Endodermal cell (in vitro differentiated cells): ENCODE measurements at regions not wholly inside any gene's neighbourhood (a gene's known extent, or its start where the extent isn't known, plus 50 kb on each side); places are given as distances from the start of the nearest gene placed in this dataset.
"Not testable (repeated sequence)": the region's sequence is repeated elsewhere in the genome, so short reads cannot be mapped to it uniquely, and the experiment has no call there.

Experiments used
- DNase-seq: peaks from one replicate; pipeline ENCODE4 v3.0.0-alpha.2; 2017
- H3K27ac ChIP-seq: 2 replicates; pipeline ENCODE4 v1.5.1; 2013; ENCODE audit warnings: mild to moderate bottlenecking, low read depth, low read length, moderate library complexity
- H3K27me3 ChIP-seq: 2 replicates; pipeline ENCODE4 v1.6.1; 2013; ENCODE audit warnings: mild to moderate bottlenecking, low read length, moderate library complexity; ENCODE audit not compliant: insufficient read depth, control insufficient read depth, poor library complexity, severe bottlenecking
- H3K36me3 ChIP-seq: 2 replicates; pipeline ENCODE4 v1.7.0; 2013; ENCODE audit warnings: mild to moderate bottlenecking, low read length, moderate library complexity; ENCODE audit not compliant: control insufficient read depth, insufficient read depth
- H3K4me1 ChIP-seq: one replicate; pipeline ENCODE4 v1.7.0; 2013; ENCODE audit warnings: low read length; ENCODE audit not compliant: control insufficient read depth, insufficient read depth
- H3K4me3 ChIP-seq: 2 replicates; pipeline ENCODE4 v1.5.1; 2013; ENCODE audit warnings: mild to moderate bottlenecking, low read length, moderate library complexity
- H3K9ac ChIP-seq: 2 replicates; pipeline ENCODE4 v1.6.1; 2013; ENCODE audit warnings: mild to moderate bottlenecking, low read length, moderate library complexity; ENCODE audit not compliant: poor library complexity, severe bottlenecking; ENCODE audit errors: extremely low read depth
- H3K9me3 ChIP-seq: 2 replicates; pipeline ENCODE4 v1.6.1; 2013; ENCODE audit warnings: mild to moderate bottlenecking, low read length, moderate library complexity; ENCODE audit not compliant: control insufficient read depth
- H3K27ac Mint-ChIP-seq: 2 replicates; pipeline ENCODE4 v1.8.0; 2020; ENCODE audit warnings: mixed read lengths
- H3K27me3 Mint-ChIP-seq: 2 replicates; pipeline ENCODE4 v1.8.0; 2021; ENCODE audit warnings: mild to moderate bottlenecking, mixed read lengths; ENCODE audit not compliant: insufficient read depth
- H3K36me3 Mint-ChIP-seq: 2 replicates; pipeline ENCODE4 v1.8.0; 2020; ENCODE audit warnings: low read depth, mixed read lengths
- H3K4me1 Mint-ChIP-seq: 2 replicates; pipeline ENCODE4 v1.8.0; 2020; ENCODE audit warnings: mixed read lengths
- H3K4me3 Mint-ChIP-seq: 2 replicates; pipeline ENCODE4 v1.8.0; 2020; ENCODE audit warnings: mild to moderate bottlenecking, moderate library complexity, mixed read lengths
- H3K9me3 Mint-ChIP-seq: 2 replicates; pipeline ENCODE4 v1.8.0; 2020; ENCODE audit warnings: mild to moderate bottlenecking, mixed read lengths
- CTCF ChIP-seq: fragments of 200-600 bp; sonication (generic); conservative IDR thresholded peaks from 2 replicates; pipeline ENCODE4 v1.5.0; 2021; ENCODE audit warnings: antibody characterized with exemption, mild to moderate bottlenecking
- WGBS, 2 experiments: methylation state at CpG; one replicate each; pipeline versions ENCODE4 v1.1.5 to v1.1.7; 2013; ENCODE audit warnings: missing lambda C conversion rate in 2 of 2, mixed read lengths in 1 of 2; ENCODE audit not compliant: insufficient coverage in 1 of 2, insufficient read length in 1 of 2; 5-methylcytosine and 5-hydroxymethylcytosine counted together

DNA sequence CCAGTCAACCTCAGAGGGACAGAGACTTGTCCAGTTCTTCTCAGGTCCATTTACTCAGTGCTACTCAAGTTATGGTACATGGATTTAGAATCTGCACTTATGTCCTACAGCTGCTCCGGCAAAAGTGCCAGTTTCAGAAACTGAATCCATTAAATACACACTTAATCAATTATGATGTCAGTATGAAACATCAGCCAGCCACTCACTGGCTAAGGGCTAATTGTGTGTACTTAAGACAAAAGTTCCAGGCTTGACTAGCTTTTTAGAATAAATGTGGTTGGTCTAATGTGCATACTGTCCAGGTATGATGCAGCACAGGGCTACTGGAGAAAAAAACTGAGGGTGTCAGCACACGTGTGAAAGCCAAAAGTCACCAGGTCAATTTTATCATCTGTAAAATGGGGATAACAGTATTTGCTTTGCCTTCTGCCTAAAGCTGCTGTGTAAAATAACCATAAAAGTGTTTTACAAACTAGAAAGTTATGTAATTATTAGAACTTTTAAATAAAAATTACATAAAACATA is 55.4 kb upstream of the CYP2D6 start:
- H3K4me1 Mint-ChIP-seq: peaks cover 45% of the 10 kb centered on the region
- H3K27ac ChIP-seq: no peak overlapping the region
- H3K4me3 Mint-ChIP-seq: no peak overlapping the region
- H3K27me3 Mint-ChIP-seq: no peaks in the 10 kb centered on the region
- H3K27me3 ChIP-seq: no peaks in the 10 kb centered on the region
- no peak overlapping the region for H3K27ac Mint-ChIP-seq
- H3K36me3 ChIP-seq: peaks cover 5% of the 10 kb centered on the region
- H3K4me3 ChIP-seq: no peak overlapping the region
- no peaks in the 10 kb centered on the region for H3K9me3 ChIP-seq
- WGBS, 2 experiments: 83 to 96% methylated on average over 1 to 2 of the region's 2 CpGs
- H3K36me3 Mint-ChIP-seq: peaks cover 4% of the 10 kb centered on the region
- peaks cover 19% of the 10 kb centered on the region for H3K4me1 ChIP-seq
- no peak for DNase-seq
- no peaks in the 10 kb centered on the region for H3K9me3 Mint-ChIP-seq
- no peak overlapping the region for H3K9ac ChIP-seq
- no peak for TF ChIP-seq CTCF

DNA sequence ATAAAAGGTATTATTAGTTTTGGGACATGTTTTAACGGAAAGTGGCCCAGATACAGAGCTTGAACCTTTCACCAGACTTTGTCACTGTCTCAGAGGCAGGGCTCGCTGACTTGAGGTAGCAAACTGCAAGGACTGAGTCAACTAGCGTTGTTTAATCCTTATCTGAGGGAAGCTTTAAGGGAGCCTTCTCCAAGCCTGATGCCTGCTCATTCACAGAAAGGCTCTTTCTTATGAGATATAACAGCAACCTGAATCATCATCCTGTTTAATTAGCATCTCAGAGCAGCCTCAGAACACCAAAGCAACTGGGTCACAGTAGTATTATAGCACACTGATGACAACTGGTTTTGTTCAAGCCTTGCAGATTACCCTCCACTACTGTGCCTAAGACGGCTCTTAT is 54.2 kb upstream of the CYP2D6 start:
- Mint-ChIP-seq H3K4me1 (peaks cover 50% of the 10 kb centered on the region), H3K27ac (no peak overlapping the region), H3K4me3 (no peak overlapping the region), H3K36me3 (peaks cover 4% of the 10 kb centered on the region), H3K9me3 (no peaks in the 10 kb centered on the region), H3K27me3 (no peaks in the 10 kb centered on the region)
- Histone ChIP-seq H3K4me3 (no peak overlapping the region), H3K4me1 (peaks cover 22% of the 10 kb centered on the region), H3K27ac (no peak overlapping the region), H3K9ac (no peak overlapping the region), H3K36me3 (peaks cover 5% of the 10 kb centered on the region), H3K9me3 (no peaks in the 10 kb centered on the region), H3K27me3 (no peaks in the 10 kb centered on the region)
- TF ChIP-seq CTCF: no peak
- WGBS, 2 experiments: 84 to 98% methylated on average over 4 of the region's 4 CpGs
- DNase-seq: no peak

GRCh38 chr22:42183461-42184059 is 53.0 kb upstream of the CYP2D6 start:
- H3K27ac Mint-ChIP-seq, H3K27ac ChIP-seq: not testable (repeated sequence)
- 92% methylated on average over 6 to 11 of the region's 11 CpGs for WGBS, 2 experiments

More at GRCh38 chr22:42183461-42184059, 53.0 kb upstream of the CYP2D6 start:
- H3K36me3 ChIP-seq, H3K4me3 Mint-ChIP-seq, H3K9ac ChIP-seq, H3K27me3 ChIP-seq, H3K9me3 ChIP-seq, H3K4me3 ChIP-seq, H3K27me3 Mint-ChIP-seq, H3K9me3 Mint-ChIP-seq: not testable (repeated sequence)
- H3K4me1 ChIP-seq: peaks cover 22% of the 10 kb centered on the region
- H3K36me3 Mint-ChIP-seq: peaks cover 12% of the 10 kb centered on the region
- peak; percentile 30 for DNase-seq
- H3K4me1 Mint-ChIP-seq: peaks cover 39% of the 10 kb centered on the region
